ENCODE measurements at regions not wholly inside any gene's neighbourhood (a gene's known extent, or its start where the extent isn't known, plus 50 kb on each side); places are given as distances from the start of the nearest gene placed in this dataset.
"Not testable (repeated sequence)": the region's sequence is repeated elsewhere in the genome, so short reads cannot be mapped to it uniquely, and the experiment has no call there.

DNA sequence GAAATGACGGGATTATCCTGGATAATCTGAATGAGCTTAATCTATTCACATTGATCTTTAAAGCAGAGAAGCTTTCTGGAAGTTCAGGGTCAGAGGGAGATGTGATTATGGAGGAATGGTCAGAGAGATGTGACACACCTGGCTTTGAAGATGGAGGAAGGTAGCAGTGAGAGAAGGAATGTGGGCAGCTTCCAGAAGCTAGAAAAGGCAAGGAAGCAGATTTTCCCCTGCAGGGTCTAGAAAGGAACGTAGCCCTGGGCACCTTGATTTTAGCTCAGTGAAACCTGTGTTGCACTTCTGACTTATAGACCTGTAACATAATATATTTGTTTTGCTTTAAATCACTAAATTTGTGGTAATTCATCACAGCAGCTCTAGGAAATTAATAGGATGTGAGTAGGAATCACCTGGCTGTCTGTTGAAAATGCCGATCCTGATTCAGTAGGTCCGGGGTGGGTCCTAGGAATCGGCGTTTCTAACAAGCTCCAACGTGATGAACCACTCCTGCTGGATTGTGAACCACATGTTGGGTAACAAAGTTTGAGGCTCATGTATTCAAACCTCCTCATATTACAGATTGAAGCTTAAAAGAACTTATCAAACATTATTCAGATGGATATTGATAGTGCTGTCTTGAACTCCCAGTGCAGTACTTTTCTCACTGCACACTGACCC, 157.0 kb downstream of the GJA1 start:
- H3K36me3 ChIP-seq (ENCODE audit: control insufficient read depth, insufficient read depth, low read length) = no peaks in the 10 kb centered on the region
- TF ChIP-seq, protein P1, sequence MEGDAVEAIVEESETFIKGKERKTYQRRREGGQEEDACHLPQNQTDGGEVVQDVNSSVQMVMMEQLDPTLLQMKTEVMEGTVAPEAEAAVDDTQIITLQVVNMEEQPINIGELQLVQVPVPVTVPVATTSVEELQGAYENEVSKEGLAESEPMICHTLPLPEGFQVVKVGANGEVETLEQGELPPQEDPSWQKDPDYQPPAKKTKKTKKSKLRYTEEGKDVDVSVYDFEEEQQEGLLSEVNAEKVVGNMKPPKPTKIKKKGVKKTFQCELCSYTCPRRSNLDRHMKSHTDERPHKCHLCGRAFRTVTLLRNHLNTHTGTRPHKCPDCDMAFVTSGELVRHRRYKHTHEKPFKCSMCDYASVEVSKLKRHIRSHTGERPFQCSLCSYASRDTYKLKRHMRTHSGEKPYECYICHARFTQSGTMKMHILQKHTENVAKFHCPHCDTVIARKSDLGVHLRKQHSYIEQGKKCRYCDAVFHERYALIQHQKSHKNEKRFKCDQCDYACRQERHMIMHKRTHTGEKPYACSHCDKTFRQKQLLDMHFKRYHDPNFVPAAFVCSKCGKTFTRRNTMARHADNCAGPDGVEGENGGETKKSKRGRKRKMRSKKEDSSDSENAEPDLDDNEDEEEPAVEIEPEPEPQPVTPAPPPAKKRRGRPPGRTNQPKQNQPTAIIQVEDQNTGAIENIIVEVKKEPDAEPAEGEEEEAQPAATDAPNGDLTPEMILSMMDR (IDR thresholded peaks at IDR 0.05; ENCODE audit: insufficient read depth, low read length, poor library complexity, severe bottlenecking) = no peak
- H3K4me3 ChIP-seq (ENCODE audit: low read depth, low read length) = no peak overlapping the region
- no peak for DNase-seq (ENCODE audit: low read depth)
- no peaks in the 10 kb centered on the region for H3K27me3 ChIP-seq (ENCODE audit: control insufficient read depth, insufficient read depth, low read length)

GRCh38 chr6:121593011-121593641, 157.7 kb downstream of the GJA1 start:
- TF ChIP-seq, protein P1 (IDR thresholded peaks at IDR 0.05; ENCODE audit: insufficient read depth, low read length, poor library complexity, severe bottlenecking) = no peak
- no peak overlapping the region for H3K4me3 ChIP-seq (ENCODE audit: low read depth, low read length)
- H3K27me3 ChIP-seq (ENCODE audit: control insufficient read depth, insufficient read depth, low read length) = no peaks in the 10 kb centered on the region
- no peak for DNase-seq (ENCODE audit: low read depth)
- no peaks in the 10 kb centered on the region for H3K36me3 ChIP-seq (ENCODE audit: control insufficient read depth, insufficient read depth, low read length)

GRCh38 chr6:121594053-121594452, 158.6 kb downstream of the GJA1 start:
- Histone ChIP-seq H3K4me3 (ENCODE audit: low read depth, low read length) (no peak overlapping the region), H3K36me3 (ENCODE audit: control insufficient read depth, insufficient read depth, low read length) (no peaks in the 10 kb centered on the region), H3K27me3 (ENCODE audit: control insufficient read depth, insufficient read depth, low read length) (no peaks in the 10 kb centered on the region)
- TF ChIP-seq, protein P1 (IDR thresholded peaks at IDR 0.05; ENCODE audit: insufficient read depth, low read length, poor library complexity, severe bottlenecking) = no peak
- no peak for DNase-seq (ENCODE audit: low read depth)

DNA sequence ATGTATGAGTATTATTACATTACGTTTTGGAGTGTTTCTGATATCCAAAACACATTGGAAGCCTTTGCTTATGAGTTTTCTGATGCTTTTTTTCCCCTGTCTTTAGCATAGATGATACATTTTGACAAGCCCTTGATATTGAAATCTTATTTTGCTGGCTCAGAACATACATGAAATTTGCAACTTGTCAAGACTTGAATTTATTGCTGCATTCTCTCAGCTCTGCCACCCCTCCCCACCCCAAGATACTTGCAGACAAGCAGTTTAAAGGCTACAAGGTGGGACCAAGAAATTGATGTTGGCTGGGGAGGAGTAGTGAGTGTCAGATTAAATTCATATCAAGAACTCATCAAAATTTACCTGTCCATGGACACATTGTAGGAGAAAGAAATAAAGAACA, 160.2 kb downstream of the GJA1 start:
- Histone ChIP-seq H3K36me3 (ENCODE audit: control insufficient read depth, insufficient read depth, low read length) (no peaks in the 10 kb centered on the region), H3K4me3 (ENCODE audit: low read depth, low read length) (no peak overlapping the region), H3K27me3 (ENCODE audit: control insufficient read depth, insufficient read depth, low read length) (no peaks in the 10 kb centered on the region)
- TF ChIP-seq, protein P1 (IDR thresholded peaks at IDR 0.05; ENCODE audit: insufficient read depth, low read length, poor library complexity, severe bottlenecking) = no peak
- no peak for DNase-seq (ENCODE audit: low read depth)

DNA sequence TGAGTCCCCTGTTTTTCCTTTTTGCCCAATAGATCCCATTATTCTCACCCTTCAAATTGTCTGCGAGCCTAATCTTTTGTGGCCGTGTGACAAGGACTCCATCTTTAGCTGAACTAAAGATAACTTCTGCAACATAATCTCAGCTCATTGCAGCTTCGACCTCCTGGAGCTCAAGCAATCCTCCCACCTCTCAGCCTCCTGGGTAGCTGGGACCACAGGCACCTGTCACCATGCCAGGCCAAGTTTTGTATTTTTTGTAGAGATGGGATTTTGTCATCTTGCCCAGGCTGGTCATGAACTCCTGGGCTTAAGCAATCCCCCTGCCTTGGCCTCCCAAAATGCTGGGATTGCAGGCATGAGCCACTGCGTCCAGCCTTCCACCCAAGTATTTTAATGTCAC, 161.0 kb downstream of the GJA1 start:
- no peak for DNase-seq (ENCODE audit: low read depth)
- H3K36me3 ChIP-seq (ENCODE audit: control insufficient read depth, insufficient read depth, low read length) = no peaks in the 10 kb centered on the region
- TF ChIP-seq, protein P1 (IDR thresholded peaks at IDR 0.05; ENCODE audit: insufficient read depth, low read length, poor library complexity, severe bottlenecking) = no peak

GRCh38 chr6:121597654-121598053, 162.2 kb downstream of the GJA1 start:
- no peak for DNase-seq (ENCODE audit: low read depth)
- TF ChIP-seq, protein P1 (IDR thresholded peaks at IDR 0.05; ENCODE audit: insufficient read depth, low read length, poor library complexity, severe bottlenecking) = no peak
- no peaks in the 10 kb centered on the region for H3K36me3 ChIP-seq (ENCODE audit: control insufficient read depth, insufficient read depth, low read length)
- H3K4me3 ChIP-seq (ENCODE audit: low read depth, low read length) = no peak overlapping the region
- H3K27me3 ChIP-seq (ENCODE audit: control insufficient read depth, insufficient read depth, low read length) = no peaks in the 10 kb centered on the region

More for the DNA sequence above, 161.0 kb downstream of the GJA1 start:
- Histone ChIP-seq H3K4me3 (ENCODE audit: low read depth, low read length) (no peak overlapping the region), H3K27me3 (ENCODE audit: control insufficient read depth, insufficient read depth, low read length) (no peaks in the 10 kb centered on the region)

- H3K4me3 ChIP-seq (ENCODE audit: low read depth, low read length); H3K27me3 ChIP-seq (ENCODE audit: control insufficient read depth, insufficient read depth, low read length); H3K36me3 ChIP-seq (ENCODE audit: control insufficient read depth, insufficient read depth, low read length); DNase-seq (ENCODE audit: low read depth): not testable (repeated sequence)
Observed at GRCh38 chr6:121599331-121599730, 163.9 kb downstream of the GJA1 start.

All from kidney epithelial cell (primary cell).